GM23248 (cell line): ENCODE measurements at regions not wholly inside any gene's neighbourhood (a gene's known extent, or its start where the extent isn't known, plus 50 kb on each side); places are given as distances from the start of the nearest gene placed in this dataset.

Source experiments
- DNase-seq: peaks from one replicate; pipeline ENCODE4 v3.0.0-alpha.2; 2015
- H2AFZ ChIP-seq: fragments of 200-600 bp; sonication (generic); 2 replicates; pipeline ENCODE4 v1.6.1; 2016; ENCODE audit warnings: antibody characterized with exemption
- H3F3A ChIP-seq: fragments of 200-600 bp; sonication (generic); 2 replicates; pipeline ENCODE4 v1.6.1; 2016; ENCODE audit warnings: mild to moderate bottlenecking, antibody characterized with exemption, mixed run types; ENCODE audit not compliant: insufficient read depth
- H3K27ac ChIP-seq: fragments of 200-600 bp; sonication (generic); 2 replicates; pipeline ENCODE4 v1.5.1; 2016; ENCODE audit warnings: mild to moderate bottlenecking
- H3K27me3 ChIP-seq: fragments of 200-600 bp; sonication (generic); replicated peaks from 2 replicates; pipeline ENCODE4 v1.6.1; 2016; ENCODE audit warnings: mild to moderate bottlenecking; ENCODE audit not compliant: insufficient read depth
- H3K36me3 ChIP-seq: fragments of 200-600 bp; sonication (generic); 2 replicates; pipeline ENCODE4 v1.6.1; 2016; ENCODE audit warnings: low read depth, mild to moderate bottlenecking
- H3K4me1 ChIP-seq: fragments of 200-600 bp; sonication (generic); 2 replicates; pipeline ENCODE4 v1.6.1; 2016; ENCODE audit warnings: mild to moderate bottlenecking; ENCODE audit not compliant: insufficient read depth
- H3K4me2 ChIP-seq: fragments of 200-600 bp; sonication (generic); one replicate; pipeline ENCODE4 v1.6.1; 2016; ENCODE audit warnings: mild to moderate bottlenecking; ENCODE audit not compliant: unreplicated experiment
- H3K4me3 ChIP-seq: fragments of 200-600 bp; sonication (generic); 2 replicates; pipeline ENCODE4 v1.5.1; 2016; ENCODE audit warnings: mild to moderate bottlenecking
- H3K79me2 ChIP-seq: fragments of 200-600 bp; sonication (generic); 2 replicates; pipeline ENCODE4 v1.6.1; 2016; ENCODE audit warnings: mild to moderate bottlenecking; ENCODE audit not compliant: insufficient read depth
- H3K9ac ChIP-seq: fragments of 200-600 bp; sonication (generic); 2 replicates; pipeline ENCODE4 v1.6.1; 2016; ENCODE audit warnings: mild to moderate bottlenecking
- H3K9me2 ChIP-seq: fragments of 200-600 bp; sonication (generic); 2 replicates; pipeline ENCODE4 v1.6.1; 2016; ENCODE audit warnings: mixed run types, mild to moderate bottlenecking, moderate library complexity; ENCODE audit not compliant: insufficient read depth
- H3K9me3 ChIP-seq: fragments of 200-600 bp; sonication (generic); one replicate; pipeline ENCODE4 v1.6.1; 2017; ENCODE audit warnings: low read depth
- H4K20me1 ChIP-seq: fragments of 200-600 bp; sonication (generic); 2 replicates; pipeline ENCODE4 v1.6.0; 2016; ENCODE audit not compliant: insufficient read depth
- EZH2 ChIP-seq: fragments of 200-600 bp; sonication (generic); IDR thresholded peaks from 2 replicates; pipeline ENCODE4 v1.6.1; 2018; ENCODE audit warnings: antibody characterized with exemption, mild to moderate bottlenecking; ENCODE audit not compliant: insufficient read depth, poor library complexity, severe bottlenecking
- EZH2phosphoT487 ChIP-seq: fragments of 200-600 bp; sonication (generic); IDR thresholded peaks from 2 replicates; pipeline ENCODE4 v1.6.1; 2018; ENCODE audit warnings: antibody characterized with exemption, moderate library complexity, mild to moderate bottlenecking, low read depth; ENCODE audit not compliant: insufficient read depth
- WGBS, 2 experiments: methylation state at CpG; one replicate each; pipeline ENCODE4 v1.1.6; 2015 to 2017; ENCODE audit warnings: low lambda C conversion rate in 2 of 2, low coverage in 1 of 2; ENCODE audit errors: missing lambda C conversion rate in 2 of 2; 5-methylcytosine and 5-hydroxymethylcytosine counted together
- in situ Hi-C: fragments of 300-500 bp; cut with MboI; formaldehyde crosslinking; loops from 2 replicates; pipeline ENCODE4 v1.15.0; 2020

- no peak for TF ChIP-seq EZH2phosphoT487
- no peak for TF ChIP-seq EZH2
- no peaks in the 10 kb centered on the region for H4K20me1 ChIP-seq
- peaks cover 59% of the 10 kb centered on the region for H3F3A ChIP-seq
- H3K79me2 ChIP-seq, result no peaks in the 10 kb centered on the region
- H3K9me3 ChIP-seq, result no peaks in the 10 kb centered on the region
- H3K27me3 ChIP-seq, result no peaks in the 10 kb centered on the region
- peak overlapping the region; percentile 56; the same call in 1 of the 2 replicates for H3K9ac ChIP-seq
- in situ Hi-C loops, result loop anchor here (10.0 kb wide), 1 partner anchor 109 kb away; no protein-coding TSS in a partner anchor
- H3K27ac ChIP-seq, result peak overlapping the region; percentile 84
- WGBS, 2 experiments, result 97 to 98% methylated on average over 11 of the region's 11 CpGs
- peaks cover 58% of the 10 kb centered on the region for H3K4me1 ChIP-seq
- peak overlapping the region; percentile 56 for H3K4me2 ChIP-seq
- H2AFZ ChIP-seq, result no peak overlapping the region
- no peak overlapping the region for H3K4me3 ChIP-seq
- no peak for DNase-seq
- no peaks in the 10 kb centered on the region for H3K36me3 ChIP-seq
- no peaks in the 10 kb centered on the region for H3K9me2 ChIP-seq
Measured at GRCh38 chr1:234975941-234976860, 152.4 kb downstream of the TOMM20 start.

GRCh38 chr1:234975122-234975940 is 153.3 kb downstream of the TOMM20 start:
- H3K9me3 ChIP-seq, result no peaks in the 10 kb centered on the region
- H3K27ac ChIP-seq, result peak overlapping the region; percentile 84
- H2AFZ ChIP-seq, result no peak overlapping the region
- H4K20me1 ChIP-seq, result no peaks in the 10 kb centered on the region
- 62 to 63% methylated on average over 11 of the region's 11 CpGs for WGBS, 2 experiments
- H3K4me2 ChIP-seq, result peak overlapping the region; percentile 56
- peak overlapping the region; percentile 56 for H3K9ac ChIP-seq
- no peak for TF ChIP-seq EZH2
- peak; percentile 75; the same call in 1 of the 2 replicates for TF ChIP-seq EZH2phosphoT487
- H3F3A ChIP-seq, result peaks cover 60% of the 10 kb centered on the region
- in situ Hi-C loops, result loop anchor here (10.0 kb wide), 1 partner anchor 109 kb away; no protein-coding TSS in a partner anchor
- H3K4me1 ChIP-seq, result peaks cover 62% of the 10 kb centered on the region
- DNase-seq, result peak; percentile 91
- no peaks in the 10 kb centered on the region for H3K36me3 ChIP-seq
- H3K9me2 ChIP-seq, result no peaks in the 10 kb centered on the region
- H3K79me2 ChIP-seq, result no peaks in the 10 kb centered on the region
- no peak overlapping the region for H3K4me3 ChIP-seq
- no peaks in the 10 kb centered on the region for H3K27me3 ChIP-seq

- Histone ChIP-seq H3K36me3 (no peaks in the 10 kb centered on the region), H3K4me2 (no peak overlapping the region), H3K4me3 (no peak overlapping the region), H3K9me2 (no peaks in the 10 kb centered on the region), H3K27me3 (no peaks in the 10 kb centered on the region), H4K20me1 (no peaks in the 10 kb centered on the region), H3K9me3 (no peaks in the 10 kb centered on the region), H2AFZ (no peak overlapping the region), H3K4me1 (peaks cover 62% of the 10 kb centered on the region), H3F3A (peaks cover 55% of the 10 kb centered on the region), H3K79me2 (no peaks in the 10 kb centered on the region), H3K9ac (no peak overlapping the region), H3K27ac (no peak overlapping the region)
- DNase-seq, result no peak
- TF ChIP-seq EZH2, result no peak
- TF ChIP-seq EZH2phosphoT487, result no peak
- in situ Hi-C loops, result loop anchor here (10.0 kb wide), 1 partner anchor 111 kb away; no protein-coding TSS in a partner anchor
- WGBS, 2 experiments, result 95 to 96% methylated on average over 10 of the region's 10 CpGs
Measured at GRCh38 chr1:234973426-234974250, 155.0 kb downstream of the TOMM20 start.
